ENCODE measurements at regions not wholly inside any gene's neighbourhood (a gene's known extent, or its start where the extent isn't known, plus 50 kb on each side); places are given as distances from the start of the nearest gene placed in this dataset.

- Histone ChIP-seq H3K9ac (no peak overlapping the region), H3K79me2 (no peaks in the 10 kb centered on the region), H3K36me3 (ENCODE audit: control insufficient read depth, insufficient read depth, low read length) (no peaks in the 10 kb centered on the region), H3K27ac (no peak overlapping the region), H3K27me3 (ENCODE audit: control insufficient read depth, insufficient read depth, low read length) (no peaks in the 10 kb centered on the region), H3K4me1 (no peaks in the 10 kb centered on the region), H3K9me3 (ENCODE audit: control insufficient read depth, low read length) (no peaks in the 10 kb centered on the region), H3K4me2 (ENCODE audit: low read length) (no peak overlapping the region), H2AFZ (no peak overlapping the region), H3K4me3 (ENCODE audit: low read depth, low read length) (no peak overlapping the region)
- no peak for TF ChIP-seq CTCF (IDR thresholded peaks at IDR 0.05)
Observed at GRCh38 chr2:217113491-217113890, 253.6 kb upstream of the TNP1 start.

GRCh38 chr2:217110550-217110949 is 250.7 kb upstream of the TNP1 start:
- Histone ChIP-seq H3K4me2 (ENCODE audit: low read length) (no peak overlapping the region), H3K9ac (no peak overlapping the region), H3K79me2 (no peaks in the 10 kb centered on the region), H3K27ac (no peak overlapping the region), H3K4me1 (no peaks in the 10 kb centered on the region), H3K9me3 (ENCODE audit: control insufficient read depth, low read length) (no peaks in the 10 kb centered on the region), H3K27me3 (ENCODE audit: control insufficient read depth, insufficient read depth, low read length) (no peaks in the 10 kb centered on the region), H3K36me3 (ENCODE audit: control insufficient read depth, insufficient read depth, low read length) (no peaks in the 10 kb centered on the region), H3K4me3 (ENCODE audit: low read depth, low read length) (no peak overlapping the region), H2AFZ (no peak overlapping the region)
- TF ChIP-seq CTCF (IDR thresholded peaks at IDR 0.05): no peak

- H3K79me2 ChIP-seq: no peaks in the 10 kb centered on the region
- H3K4me2 ChIP-seq (ENCODE audit: low read length): no peak overlapping the region
- H3K9me3 ChIP-seq (ENCODE audit: control insufficient read depth, low read length): no peaks in the 10 kb centered on the region
- no peak overlapping the region for H3K27ac ChIP-seq
- H3K36me3 ChIP-seq (ENCODE audit: control insufficient read depth, insufficient read depth, low read length): no peaks in the 10 kb centered on the region
- no peaks in the 10 kb centered on the region for H3K4me1 ChIP-seq
- H3K4me3 ChIP-seq (ENCODE audit: low read depth, low read length): no peak overlapping the region
- H2AFZ ChIP-seq: no peak overlapping the region
- TF ChIP-seq CTCF (IDR thresholded peaks at IDR 0.05): no peak
- no peak overlapping the region for H3K9ac ChIP-seq
- no peaks in the 10 kb centered on the region for H3K27me3 ChIP-seq (ENCODE audit: control insufficient read depth, insufficient read depth, low read length)
Observed at GRCh38 chr2:217108575-217109027, 248.7 kb upstream of the TNP1 start.

- H3K9me3 ChIP-seq (ENCODE audit: control insufficient read depth, low read length): no peaks in the 10 kb centered on the region
- no peak overlapping the region for H3K4me2 ChIP-seq (ENCODE audit: low read length)
- no peaks in the 10 kb centered on the region for H3K79me2 ChIP-seq
- no peak for TF ChIP-seq CTCF (IDR thresholded peaks at IDR 0.05)
- H3K9ac ChIP-seq: no peak overlapping the region
- no peak overlapping the region for H3K27ac ChIP-seq
- no peaks in the 10 kb centered on the region for H3K36me3 ChIP-seq (ENCODE audit: control insufficient read depth, insufficient read depth, low read length)
- no peak overlapping the region for H2AFZ ChIP-seq
- no peak overlapping the region for H3K4me3 ChIP-seq (ENCODE audit: low read depth, low read length)
- no peaks in the 10 kb centered on the region for H3K4me1 ChIP-seq
- no peaks in the 10 kb centered on the region for H3K27me3 ChIP-seq (ENCODE audit: control insufficient read depth, insufficient read depth, low read length)
Observed at GRCh38 chr2:217108086-217108485, 248.2 kb upstream of the TNP1 start.

GRCh38 chr2:217107480-217107879 is 247.6 kb upstream of the TNP1 start:
- H3K9ac ChIP-seq: no peak overlapping the region
- no peak overlapping the region for H3K27ac ChIP-seq
- H3K4me1 ChIP-seq: no peaks in the 10 kb centered on the region
- no peak overlapping the region for H2AFZ ChIP-seq
- H3K27me3 ChIP-seq (ENCODE audit: control insufficient read depth, insufficient read depth, low read length): no peaks in the 10 kb centered on the region
- TF ChIP-seq CTCF (IDR thresholded peaks at IDR 0.05): no peak
- no peaks in the 10 kb centered on the region for H3K9me3 ChIP-seq (ENCODE audit: control insufficient read depth, low read length)
- H3K79me2 ChIP-seq: no peaks in the 10 kb centered on the region
- H3K4me3 ChIP-seq (ENCODE audit: low read depth, low read length): no peak overlapping the region
- no peaks in the 10 kb centered on the region for H3K36me3 ChIP-seq (ENCODE audit: control insufficient read depth, insufficient read depth, low read length)
- H3K4me2 ChIP-seq (ENCODE audit: low read length): no peak overlapping the region
